ENCODE measurements at regions not wholly inside any gene's neighbourhood (a gene's known extent, or its start where the extent isn't known, plus 50 kb on each side); places are given as distances from the start of the nearest gene placed in this dataset.

GRCh38 chr9:12221470-12221869, 471.7 kb upstream of the TYRP1 start:
- no peak for TF ChIP-seq CTCF (conservative IDR thresholded peaks at IDR 0.05)
- no peak overlapping the region for H3K27ac ChIP-seq

GRCh38 chr9:12224449-12224848, 468.7 kb upstream of the TYRP1 start:
- no peak for TF ChIP-seq CTCF (conservative IDR thresholded peaks at IDR 0.05)

GRCh38 chr9:12230708-12231107, 462.5 kb upstream of the TYRP1 start:
- no peak overlapping the region for H3K27ac ChIP-seq
- no peak for TF ChIP-seq CTCF (conservative IDR thresholded peaks at IDR 0.05)

More at GRCh38 chr9:12224449-12224848, 468.7 kb upstream of the TYRP1 start:
- H3K27ac ChIP-seq = no peak overlapping the region

- no peak overlapping the region for H3K27ac ChIP-seq
- TF ChIP-seq CTCF (conservative IDR thresholded peaks at IDR 0.05) = no peak
Measured at GRCh38 chr9:12231832-12232231, 461.4 kb upstream of the TYRP1 start.

- TF ChIP-seq CTCF (conservative IDR thresholded peaks at IDR 0.05) = no peak
- H3K27ac ChIP-seq = no peak overlapping the region
Measured at GRCh38 chr9:12232836-12233235, 460.3 kb upstream of the TYRP1 start.

GRCh38 chr9:12253941-12254340, 439.2 kb upstream of the TYRP1 start:
- no peak overlapping the region for H3K27ac ChIP-seq
- no peak for TF ChIP-seq CTCF (conservative IDR thresholded peaks at IDR 0.05)

GRCh38 chr9:12266758-12267157, 426.4 kb upstream of the TYRP1 start:
- TF ChIP-seq CTCF (conservative IDR thresholded peaks at IDR 0.05) = no peak
- no peak overlapping the region for H3K27ac ChIP-seq

Data from VCaP (cell line).